ENCODE measurements at regions not wholly inside any gene's neighbourhood (a gene's known extent, or its start where the extent isn't known, plus 50 kb on each side); places are given as distances from the start of the nearest gene placed in this dataset.

GRCh38 chr5:84573017-84573712 is 188.5 kb upstream of the EDIL3 start:
- TF ChIP-seq CTCF (IDR thresholded peaks at IDR 0.05) (no peak), POLR2A (IDR thresholded peaks at IDR 0.05) (no peak)

Measured in heart left ventricle (tissue), 13 donors.